ENCODE measurements at regions not wholly inside any gene's neighbourhood (a gene's known extent, or its start where the extent isn't known, plus 50 kb on each side); places are given as distances from the start of the nearest gene placed in this dataset.

GRCh38 chr20:51889466-51889865, 87.1 kb upstream of the SALL4 start:
- no peak overlapping the region for H3K4me3 ChIP-seq (ENCODE audit: low read depth, poor library complexity, severe bottlenecking)
- DNase-seq (ENCODE audit: low spot score in 2 of 2) = no peak
- intact Hi-C loops (cut with DNase I; ENCODE audit: low total_unique reads) = no loop called here
- 55 to 66% methylated on average over 4 of the region's 4 CpGs for WGBS, 2 donors
- TF ChIP-seq CTCF (IDR thresholded peaks at IDR 0.05) = no peak

- intact Hi-C loops (cut with DNase I; ENCODE audit: low total_unique reads) = no loop called here
- TF ChIP-seq POLR2A (IDR thresholded peaks at IDR 0.05) (no peak), CTCF (IDR thresholded peaks at IDR 0.05) (no peak)
- WGBS, 2 donors = 80 to 86% methylated on average over 10 of the region's 10 CpGs
- no peak for DNase-seq (ENCODE audit: low spot score in 2 of 2)
- no peak overlapping the region for H3K4me3 ChIP-seq (ENCODE audit: low read depth, poor library complexity, severe bottlenecking)
Observed at GRCh38 chr20:51888291-51888690, 86.0 kb upstream of the SALL4 start.

GRCh38 chr20:51886891-51887608, 84.7 kb upstream of the SALL4 start:
- 72 to 74% methylated on average over 5 of the region's 5 CpGs for WGBS, 2 donors
- TF ChIP-seq CTCF (IDR thresholded peaks at IDR 0.05) (no peak), POLR2A (IDR thresholded peaks at IDR 0.05) (no peak)
- H3K4me3 ChIP-seq (ENCODE audit: low read depth, poor library complexity, severe bottlenecking) = no peak overlapping the region
- intact Hi-C loops (cut with DNase I; ENCODE audit: low total_unique reads) = no loop called here
- no peak for DNase-seq (ENCODE audit: low spot score in 2 of 2)

GRCh38 chr20:51886341-51886740, 84.0 kb upstream of the SALL4 start:
- intact Hi-C loops (cut with DNase I; ENCODE audit: low total_unique reads) = no loop called here
- no peak overlapping the region for H3K4me3 ChIP-seq (ENCODE audit: low read depth, poor library complexity, severe bottlenecking)
- TF ChIP-seq CTCF (IDR thresholded peaks at IDR 0.05) = no peak
- no peak for TF ChIP-seq POLR2A (IDR thresholded peaks at IDR 0.05)
- no peak for DNase-seq (ENCODE audit: low spot score in 2 of 2)
- 66 to 69% methylated on average over 2 of the region's 2 CpGs for WGBS, 2 donors

GRCh38 chr20:51884561-51884960, 82.2 kb upstream of the SALL4 start:
- TF ChIP-seq POLR2A (IDR thresholded peaks at IDR 0.05) (no peak), CTCF (IDR thresholded peaks at IDR 0.05) (no peak)
- H3K4me3 ChIP-seq (ENCODE audit: low read depth, poor library complexity, severe bottlenecking) = no peak overlapping the region
- intact Hi-C loops (cut with DNase I; ENCODE audit: low total_unique reads) = no loop called here
- DNase-seq (ENCODE audit: low spot score in 2 of 2) = no peak
- WGBS, 2 donors = 45 to 66% methylated on average over 5 of the region's 5 CpGs

- no peak for DNase-seq (ENCODE audit: low spot score in 2 of 2)
- H3K4me3 ChIP-seq (ENCODE audit: low read depth, poor library complexity, severe bottlenecking) = no peak overlapping the region
- intact Hi-C loops (cut with DNase I; ENCODE audit: low total_unique reads) = no loop called here
- TF ChIP-seq POLR2A (IDR thresholded peaks at IDR 0.05) (no peak), CTCF (IDR thresholded peaks at IDR 0.05) (no peak)
- WGBS, 2 donors = 85 to 90% methylated on average over 4 of the region's 4 CpGs
Observed at GRCh38 chr20:51880188-51880587, 77.9 kb upstream of the SALL4 start.

Measured in lower leg skin (tissue), 4 donors.